ENCODE measurements at regions not wholly inside any gene's neighbourhood (a gene's known extent, or its start where the extent isn't known, plus 50 kb on each side); places are given as distances from the start of the nearest gene placed in this dataset.

GRCh38 chrY:7944135-7944534, 1032.6 kb upstream of the AMELY start:
- Histone ChIP-seq H2AFZ (ENCODE audit: low read length, unreplicated experiment) (no peak overlapping the region), H3K4me1 (ENCODE audit: control insufficient read depth, insufficient read depth, low read length, unreplicated experiment) (no peaks in the 10 kb centered on the region), H3K79me2 (ENCODE audit: control insufficient read depth, insufficient read depth, low read length, unreplicated experiment) (no peaks in the 10 kb centered on the region), H3K27ac (ENCODE audit: low read depth, low read length) (no peak overlapping the region), H3K36me3 (ENCODE audit: insufficient read depth, low read length) (no peaks in the 10 kb centered on the region), H3K4me3 (ENCODE audit: low read depth, low read length) (no peak overlapping the region), H3K27me3 (ENCODE audit: insufficient read depth, low read length) (no peaks in the 10 kb centered on the region)

GRCh38 chrY:7942711-7943110, 1031.2 kb upstream of the AMELY start:
- H3K27ac ChIP-seq (ENCODE audit: low read depth, low read length) = no peak overlapping the region
- no peaks in the 10 kb centered on the region for H3K36me3 ChIP-seq (ENCODE audit: insufficient read depth, low read length)
- H3K27me3 ChIP-seq (ENCODE audit: insufficient read depth, low read length) = no peaks in the 10 kb centered on the region
- no peak overlapping the region for H2AFZ ChIP-seq (ENCODE audit: low read length, unreplicated experiment)
- no peaks in the 10 kb centered on the region for H3K4me1 ChIP-seq (ENCODE audit: control insufficient read depth, insufficient read depth, low read length, unreplicated experiment)
- H3K4me3 ChIP-seq (ENCODE audit: low read depth, low read length) = no peak overlapping the region
- H3K79me2 ChIP-seq (ENCODE audit: control insufficient read depth, insufficient read depth, low read length, unreplicated experiment) = no peaks in the 10 kb centered on the region

GRCh38 chrY:7941856-7942255, 1030.3 kb upstream of the AMELY start:
- H3K79me2 ChIP-seq (ENCODE audit: control insufficient read depth, insufficient read depth, low read length, unreplicated experiment) = no peaks in the 10 kb centered on the region
- no peak overlapping the region for H3K27ac ChIP-seq (ENCODE audit: low read depth, low read length)
- no peaks in the 10 kb centered on the region for H3K4me1 ChIP-seq (ENCODE audit: control insufficient read depth, insufficient read depth, low read length, unreplicated experiment)

GRCh38 chrY:7938982-7939718, 1027.6 kb upstream of the AMELY start:
- Histone ChIP-seq H3K79me2 (ENCODE audit: control insufficient read depth, insufficient read depth, low read length, unreplicated experiment) (no peaks in the 10 kb centered on the region), H3K27ac (ENCODE audit: low read depth, low read length) (no peak overlapping the region), H3K36me3 (ENCODE audit: insufficient read depth, low read length) (no peaks in the 10 kb centered on the region), H3K27me3 (ENCODE audit: insufficient read depth, low read length) (no peaks in the 10 kb centered on the region), H2AFZ (ENCODE audit: low read length, unreplicated experiment) (no peak overlapping the region), H3K4me3 (ENCODE audit: low read depth, low read length) (no peak overlapping the region), H3K4me1 (ENCODE audit: control insufficient read depth, insufficient read depth, low read length, unreplicated experiment) (peaks cover 6% of the 10 kb centered on the region)

More at GRCh38 chrY:7941856-7942255, 1030.3 kb upstream of the AMELY start:
- H3K36me3 ChIP-seq (ENCODE audit: insufficient read depth, low read length) = no peaks in the 10 kb centered on the region
- no peak overlapping the region for H3K4me3 ChIP-seq (ENCODE audit: low read depth, low read length)
- H2AFZ ChIP-seq (ENCODE audit: low read length, unreplicated experiment) = no peak overlapping the region
- no peaks in the 10 kb centered on the region for H3K27me3 ChIP-seq (ENCODE audit: insufficient read depth, low read length)

- no peak overlapping the region for H2AFZ ChIP-seq (ENCODE audit: low read length, unreplicated experiment)
- no peak overlapping the region for H3K27ac ChIP-seq (ENCODE audit: low read depth, low read length)
- H3K27me3 ChIP-seq (ENCODE audit: insufficient read depth, low read length) = no peaks in the 10 kb centered on the region
- no peak overlapping the region for H3K4me3 ChIP-seq (ENCODE audit: low read depth, low read length)
- no peaks in the 10 kb centered on the region for H3K36me3 ChIP-seq (ENCODE audit: insufficient read depth, low read length)
- peaks cover 6% of the 10 kb centered on the region for H3K4me1 ChIP-seq (ENCODE audit: control insufficient read depth, insufficient read depth, low read length, unreplicated experiment)
- no peaks in the 10 kb centered on the region for H3K79me2 ChIP-seq (ENCODE audit: control insufficient read depth, insufficient read depth, low read length, unreplicated experiment)
These were observed 1025.3 kb upstream of the AMELY start for GRCh38 chrY:7936831-7937230.

- H3K4me1 ChIP-seq (ENCODE audit: control insufficient read depth, insufficient read depth, low read length, unreplicated experiment) = peaks cover 6% of the 10 kb centered on the region
- no peak overlapping the region for H3K27ac ChIP-seq (ENCODE audit: low read depth, low read length)
- H3K79me2 ChIP-seq (ENCODE audit: control insufficient read depth, insufficient read depth, low read length, unreplicated experiment) = no peaks in the 10 kb centered on the region
- H3K36me3 ChIP-seq (ENCODE audit: insufficient read depth, low read length) = no peaks in the 10 kb centered on the region
- no peak overlapping the region for H2AFZ ChIP-seq (ENCODE audit: low read length, unreplicated experiment)
- H3K27me3 ChIP-seq (ENCODE audit: insufficient read depth, low read length) = no peaks in the 10 kb centered on the region
- H3K4me3 ChIP-seq (ENCODE audit: low read depth, low read length) = no peak overlapping the region
These were observed 1024.5 kb upstream of the AMELY start for GRCh38 chrY:7936046-7936445.

GRCh38 chrY:7935606-7936005, 1024.1 kb upstream of the AMELY start:
- peaks cover 6% of the 10 kb centered on the region for H3K4me1 ChIP-seq (ENCODE audit: control insufficient read depth, insufficient read depth, low read length, unreplicated experiment)
- no peak overlapping the region for H3K4me3 ChIP-seq (ENCODE audit: low read depth, low read length)
- H3K27ac ChIP-seq (ENCODE audit: low read depth, low read length) = no peak overlapping the region
- H3K27me3 ChIP-seq (ENCODE audit: insufficient read depth, low read length) = no peaks in the 10 kb centered on the region
- H3K79me2 ChIP-seq (ENCODE audit: control insufficient read depth, insufficient read depth, low read length, unreplicated experiment) = no peaks in the 10 kb centered on the region
- no peaks in the 10 kb centered on the region for H3K36me3 ChIP-seq (ENCODE audit: insufficient read depth, low read length)
- H2AFZ ChIP-seq (ENCODE audit: low read length, unreplicated experiment) = no peak overlapping the region

- H2AFZ ChIP-seq (ENCODE audit: low read length, unreplicated experiment) = no peak overlapping the region
- H3K27me3 ChIP-seq (ENCODE audit: insufficient read depth, low read length) = no peaks in the 10 kb centered on the region
- H3K27ac ChIP-seq (ENCODE audit: low read depth, low read length) = no peak overlapping the region
- H3K4me1 ChIP-seq (ENCODE audit: control insufficient read depth, insufficient read depth, low read length, unreplicated experiment) = peaks cover 14% of the 10 kb centered on the region
- no peaks in the 10 kb centered on the region for H3K36me3 ChIP-seq (ENCODE audit: insufficient read depth, low read length)
- no peak overlapping the region for H3K4me3 ChIP-seq (ENCODE audit: low read depth, low read length)
- no peaks in the 10 kb centered on the region for H3K79me2 ChIP-seq (ENCODE audit: control insufficient read depth, insufficient read depth, low read length, unreplicated experiment)
These were observed 1020.9 kb upstream of the AMELY start for GRCh38 chrY:7932424-7932823.

GRCh38 chrY:7929866-7930265, 1018.3 kb upstream of the AMELY start:
- Histone ChIP-seq H3K4me1 (ENCODE audit: control insufficient read depth, insufficient read depth, low read length, unreplicated experiment) (peaks cover 8% of the 10 kb centered on the region), H3K27ac (ENCODE audit: low read depth, low read length) (no peak overlapping the region), H3K36me3 (ENCODE audit: insufficient read depth, low read length) (no peaks in the 10 kb centered on the region), H3K4me3 (ENCODE audit: low read depth, low read length) (no peak overlapping the region), H3K79me2 (ENCODE audit: control insufficient read depth, insufficient read depth, low read length, unreplicated experiment) (no peaks in the 10 kb centered on the region), H2AFZ (ENCODE audit: low read length, unreplicated experiment) (no peak overlapping the region), H3K27me3 (ENCODE audit: insufficient read depth, low read length) (no peaks in the 10 kb centered on the region)

GRCh38 chrY:7924059-7924458, 1012.5 kb upstream of the AMELY start:
- Histone ChIP-seq H3K79me2 (ENCODE audit: control insufficient read depth, insufficient read depth, low read length, unreplicated experiment) (no peaks in the 10 kb centered on the region), H3K4me3 (ENCODE audit: low read depth, low read length) (no peak overlapping the region)

GRCh38 chrY:7923476-7924017, 1012.0 kb upstream of the AMELY start:
- Histone ChIP-seq H3K4me1 (ENCODE audit: control insufficient read depth, insufficient read depth, low read length, unreplicated experiment) (no peaks in the 10 kb centered on the region), H3K36me3 (ENCODE audit: insufficient read depth, low read length) (no peaks in the 10 kb centered on the region), H3K79me2 (ENCODE audit: control insufficient read depth, insufficient read depth, low read length, unreplicated experiment) (no peaks in the 10 kb centered on the region), H3K4me3 (ENCODE audit: low read depth, low read length) (no peak overlapping the region), H2AFZ (ENCODE audit: low read length, unreplicated experiment) (no peak overlapping the region), H3K27ac (ENCODE audit: low read depth, low read length) (no peak overlapping the region), H3K27me3 (ENCODE audit: insufficient read depth, low read length) (no peaks in the 10 kb centered on the region)

More at GRCh38 chrY:7924059-7924458, 1012.5 kb upstream of the AMELY start:
- H3K36me3 ChIP-seq (ENCODE audit: insufficient read depth, low read length) = no peaks in the 10 kb centered on the region
- no peak overlapping the region for H3K27ac ChIP-seq (ENCODE audit: low read depth, low read length)
- H2AFZ ChIP-seq (ENCODE audit: low read length, unreplicated experiment) = no peak overlapping the region
- peaks cover 3% of the 10 kb centered on the region for H3K4me1 ChIP-seq (ENCODE audit: control insufficient read depth, insufficient read depth, low read length, unreplicated experiment)
- H3K27me3 ChIP-seq (ENCODE audit: insufficient read depth, low read length) = no peaks in the 10 kb centered on the region
